Kidney (tissue), 13 donors: ENCODE measurements at regions not wholly inside any gene's neighbourhood (a gene's known extent, or its start where the extent isn't known, plus 50 kb on each side); places are given as distances from the start of the nearest gene placed in this dataset.

Experiments
- DNase-seq, 5 donors: peaks; one replicate each; pipeline ENCODE4 v3.0.0-alpha.2; 2013 to 2020
- FAIRE-seq: peaks from 2 replicates; lab custom pipeline; 2012; peaks lifted over from hg19 to GRCh38; lab: Jason Lieb, UNC
- H3K27ac ChIP-seq, 2 donors: one replicate each; pipeline ENCODE4 v1.7.0; 2013; ENCODE audit warnings: low read depth in 2 of 2, low read length in 2 of 2, inconsistent platforms in 1 of 2
- H3K27me3 ChIP-seq: one replicate; pipeline ENCODE4 v1.7.1; 2013; ENCODE audit warnings: low read length, inconsistent platforms; ENCODE audit not compliant: control insufficient read depth, insufficient read depth
- H3K36me3 ChIP-seq, 3 donors: one replicate each; pipeline versions ENCODE4 v1.7.0 to v1.7.1; 2013; ENCODE audit warnings: low read length in 3 of 3, control low read depth in 1 of 3, inconsistent platforms in 1 of 3; ENCODE audit not compliant: insufficient read depth in 3 of 3, control insufficient read depth in 2 of 3
- H3K4me1 ChIP-seq, 3 donors: one replicate each; pipeline versions ENCODE4 v1.7.0 to v1.7.1; 2013; ENCODE audit warnings: low read length in 3 of 3, inconsistent platforms in 1 of 3, low read depth in 1 of 3; ENCODE audit not compliant: control insufficient read depth in 2 of 3, insufficient read depth in 2 of 3
- H3K4me3 ChIP-seq, 3 donors: one replicate each; pipeline versions ENCODE4 v1.7.0 to v1.8.1; 2013; ENCODE audit warnings: low read length in 3 of 3, control low read depth in 1 of 3, inconsistent platforms in 1 of 3
- H3K9ac ChIP-seq, 3 donors: one replicate each; pipeline versions ENCODE4 v1.7.0 to v1.7.1; 2013; ENCODE audit warnings: low read length in 3 of 3, control low read depth in 1 of 3, inconsistent platforms in 1 of 3
- H3K9me3 ChIP-seq, 3 donors: one replicate each; pipeline versions ENCODE4 v1.7.0 to v1.7.1; 2013; ENCODE audit warnings: low read length in 3 of 3, control low read depth in 1 of 3, inconsistent platforms in 1 of 3; ENCODE audit not compliant: control insufficient read depth in 2 of 3, insufficient read depth in 1 of 3
- intact Hi-C: fragments of 100-400 bp; cut with DNase I; formaldehyde crosslinking; loops from one replicate; pipeline ENCODE4 v1.11.1; 2022
- TF ChIP-seq, protein P1 (sequence below): IDR thresholded peaks from 3 replicates; pipeline ENCODE4 v1.5.1; 2012; ENCODE audit warnings: mild to moderate bottlenecking, moderate library complexity, borderline replicate concordance; ENCODE audit not compliant: insufficient read depth; ENCODE audit errors: extremely low read depth
- donor health status: control.
- donor health status: control.
- donor health status: control.
- donor health status: control.
- donor health status: control.
- donor health status: DM: yes; HTN: yes; CAD: no.
- donor health status: Normal renal cell carcinoma (clear cell type).

DNA sequence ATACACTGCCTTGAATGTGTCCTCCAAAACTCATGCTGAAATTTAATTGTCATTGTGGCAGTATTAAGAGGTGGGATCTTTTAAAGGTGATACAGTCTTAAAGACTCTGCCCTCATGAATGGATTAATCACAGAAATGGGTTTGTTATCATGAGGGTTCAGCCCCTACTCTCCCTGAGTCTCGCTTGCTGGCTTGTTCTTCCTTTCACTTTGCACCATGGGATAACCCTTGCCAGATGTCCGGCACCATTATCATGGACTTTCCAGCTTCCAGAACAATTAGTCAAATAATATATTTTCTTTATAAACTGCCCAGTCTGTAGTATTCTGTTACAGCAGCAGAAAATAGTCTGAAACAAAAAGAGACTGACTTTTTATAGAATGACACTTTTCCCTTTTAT, 67.9 kb upstream of the TENT5A start:
- Histone ChIP-seq H3K9ac (no peak overlapping the region), H3K9me3 (no peaks in the 10 kb centered on the region), H3K4me1 (no peaks in the 10 kb centered on the region), H3K27me3 (no peaks in the 10 kb centered on the region), H3K4me3 (no peak overlapping the region), H3K36me3 (no peaks in the 10 kb centered on the region), H3K27ac (no peak overlapping the region)
- DNase-seq (no peak), FAIRE-seq (no peak)
- intact Hi-C loops = no loop called here
- TF ChIP-seq, protein P1, sequence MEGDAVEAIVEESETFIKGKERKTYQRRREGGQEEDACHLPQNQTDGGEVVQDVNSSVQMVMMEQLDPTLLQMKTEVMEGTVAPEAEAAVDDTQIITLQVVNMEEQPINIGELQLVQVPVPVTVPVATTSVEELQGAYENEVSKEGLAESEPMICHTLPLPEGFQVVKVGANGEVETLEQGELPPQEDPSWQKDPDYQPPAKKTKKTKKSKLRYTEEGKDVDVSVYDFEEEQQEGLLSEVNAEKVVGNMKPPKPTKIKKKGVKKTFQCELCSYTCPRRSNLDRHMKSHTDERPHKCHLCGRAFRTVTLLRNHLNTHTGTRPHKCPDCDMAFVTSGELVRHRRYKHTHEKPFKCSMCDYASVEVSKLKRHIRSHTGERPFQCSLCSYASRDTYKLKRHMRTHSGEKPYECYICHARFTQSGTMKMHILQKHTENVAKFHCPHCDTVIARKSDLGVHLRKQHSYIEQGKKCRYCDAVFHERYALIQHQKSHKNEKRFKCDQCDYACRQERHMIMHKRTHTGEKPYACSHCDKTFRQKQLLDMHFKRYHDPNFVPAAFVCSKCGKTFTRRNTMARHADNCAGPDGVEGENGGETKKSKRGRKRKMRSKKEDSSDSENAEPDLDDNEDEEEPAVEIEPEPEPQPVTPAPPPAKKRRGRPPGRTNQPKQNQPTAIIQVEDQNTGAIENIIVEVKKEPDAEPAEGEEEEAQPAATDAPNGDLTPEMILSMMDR = no peak

DNA sequence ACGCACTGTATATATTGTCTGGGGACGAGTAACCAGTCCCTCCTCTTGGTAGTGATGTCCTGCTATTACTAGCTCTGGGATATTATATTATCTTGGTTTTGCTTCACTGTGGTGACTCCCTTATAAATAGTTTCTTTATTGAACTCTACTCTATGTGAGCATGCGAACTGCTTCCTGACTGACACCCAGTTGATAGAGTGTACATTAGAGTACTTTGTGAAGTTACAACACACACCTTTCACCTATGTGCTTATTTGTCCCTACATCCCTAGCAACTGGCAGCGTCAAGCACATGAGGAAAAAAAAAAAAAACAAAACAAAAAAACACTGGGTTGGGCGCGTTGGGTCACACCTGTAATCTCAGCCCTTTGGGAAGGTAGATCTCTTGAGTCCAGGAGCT, 67.3 kb upstream of the TENT5A start:
- Histone ChIP-seq H3K9ac (no peak overlapping the region), H3K27ac (no peak overlapping the region), H3K4me1 (no peaks in the 10 kb centered on the region), H3K9me3 (no peaks in the 10 kb centered on the region), H3K4me3 (no peak overlapping the region), H3K36me3 (no peaks in the 10 kb centered on the region), H3K27me3 (no peaks in the 10 kb centered on the region)
- TF ChIP-seq, protein P1 = no peak
- DNase-seq (no peak), FAIRE-seq (no peak)
- intact Hi-C loops = no loop called here

DNA sequence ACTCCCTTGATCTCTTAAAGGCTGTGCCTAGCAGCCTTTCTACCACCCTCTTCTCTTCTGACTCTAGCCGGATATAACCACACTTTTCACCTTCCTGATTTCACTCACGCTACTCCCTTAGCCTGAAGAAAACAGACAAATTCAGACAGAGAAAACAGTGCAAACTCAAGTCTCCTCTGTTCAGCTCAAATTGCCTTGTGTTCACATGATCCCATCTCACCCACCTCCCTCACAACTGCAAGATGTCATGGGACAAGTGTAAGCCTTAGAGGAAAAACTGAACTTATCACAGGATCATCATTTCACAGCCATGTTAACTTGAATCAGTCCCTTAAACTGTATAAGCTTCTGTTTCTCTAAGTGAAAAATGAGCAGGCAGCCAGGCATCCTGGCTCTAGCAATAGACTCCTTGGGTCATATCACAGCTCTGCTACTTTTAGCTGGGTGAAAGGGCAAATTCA, 66.5 kb upstream of the TENT5A start:
- intact Hi-C loops = no loop called here
- Histone ChIP-seq H3K27me3 (no peaks in the 10 kb centered on the region), H3K27ac (no peak overlapping the region), H3K4me1 (no peaks in the 10 kb centered on the region), H3K4me3 (no peak overlapping the region), H3K9me3 (no peaks in the 10 kb centered on the region), H3K9ac (no peak overlapping the region), H3K36me3 (no peaks in the 10 kb centered on the region)
- FAIRE-seq = no peak
- no peak for DNase-seq
- TF ChIP-seq, protein P1 = no peak

DNA sequence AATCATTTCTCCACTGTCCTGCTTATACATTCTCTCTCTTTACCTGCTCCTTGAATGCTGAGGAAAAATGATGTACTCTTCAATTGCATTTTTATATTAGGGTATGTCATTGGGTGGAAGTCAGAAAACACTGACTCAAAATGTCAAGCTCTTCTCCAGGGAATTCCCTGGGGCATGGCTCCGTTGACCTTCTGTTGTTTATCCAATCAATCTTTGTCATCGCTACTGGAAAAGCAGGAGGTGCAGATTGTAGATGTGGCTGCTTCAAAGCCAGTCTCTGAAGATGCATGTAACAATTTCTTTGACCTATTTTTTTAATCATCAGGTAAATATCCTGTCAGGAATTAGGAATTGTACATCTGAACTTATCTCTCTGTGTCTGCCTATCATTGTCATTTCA, 63.9 kb upstream of the TENT5A start:
- no peaks in the 10 kb centered on the region for H3K4me1 ChIP-seq
- no peaks in the 10 kb centered on the region for H3K36me3 ChIP-seq
- no peak overlapping the region for H3K4me3 ChIP-seq
- TF ChIP-seq, protein P1 = no peak
- no peak overlapping the region for H3K27ac ChIP-seq
- no peak for FAIRE-seq
- no peaks in the 10 kb centered on the region for H3K27me3 ChIP-seq
- DNase-seq = no peak
- H3K9me3 ChIP-seq = no peaks in the 10 kb centered on the region
- no peak overlapping the region for H3K9ac ChIP-seq
- intact Hi-C loops = no loop called here
